HL-60 (cell line): ENCODE measurements at regions not wholly inside any gene's neighbourhood (a gene's known extent, or its start where the extent isn't known, plus 50 kb on each side); places are given as distances from the start of the nearest gene placed in this dataset.
"Not testable (repeated sequence)": the region's sequence is repeated elsewhere in the genome, so short reads cannot be mapped to it uniquely, and the experiment has no call there.

Experiments
- DNase-seq, 2 experiments: peaks; one replicate each; pipeline ENCODE4 v3.0.0-alpha.2; 2010 to 2020; ENCODE audit warnings: low read depth in 1 of 2, low spot score in 1 of 2
- H3K27ac ChIP-seq: fragments of 250-450 bp; sonication (Bioruptor Pico); replicated peaks from 2 replicates; pipeline ENCODE4 v1.5.1; 2020; ENCODE audit warnings: mild to moderate bottlenecking, moderate library complexity
- H3K27me3 ChIP-seq: fragments of 250-450 bp; sonication (Bioruptor Pico); 2 replicates; pipeline ENCODE4 v1.5.1; 2021; ENCODE audit warnings: mild to moderate bottlenecking, moderate library complexity; ENCODE audit not compliant: insufficient read depth, poor library complexity, severe bottlenecking
- H3K4me3 ChIP-seq: replicated peaks from 2 replicates; pipeline ENCODE4 v1.5.1; 2011; ENCODE audit warnings: mild to moderate bottlenecking, control low read depth, low read length; ENCODE audit not compliant: insufficient read depth
- CTCF ChIP-seq: IDR thresholded peaks from one replicate; pipeline ENCODE4 v1.5.1; 2011; ENCODE audit warnings: low read length, control low read depth, inconsistent platforms; ENCODE audit not compliant: insufficient read depth
- GABPA ChIP-seq: IDR thresholded peaks from 2 replicates; pipeline ENCODE4 v1.6.1; 2012; ENCODE audit warnings: low read depth
- POLR2AphosphoS5 ChIP-seq: IDR thresholded peaks from 2 replicates; pipeline ENCODE4 v1.6.1; 2012; ENCODE audit warnings: low read depth
- REST ChIP-seq: IDR thresholded peaks from 2 replicates; pipeline ENCODE4 v1.6.1; 2012; ENCODE audit warnings: low read depth; ENCODE audit not compliant: insufficient replicate concordance
- SPI1 ChIP-seq: IDR thresholded peaks from 2 replicates; pipeline ENCODE4 v1.6.1; 2012; ENCODE audit warnings: low read depth, mild to moderate bottlenecking, borderline replicate concordance

GRCh38 chr7:49613759-49614158, 159.7 kb upstream of the VWC2 start:
- TF ChIP-seq POLR2AphosphoS5 = no peak
- no peak for TF ChIP-seq SPI1
- no peak for TF ChIP-seq CTCF
- TF ChIP-seq GABPA = no peak
- no peak for TF ChIP-seq REST
- Histone ChIP-seq H3K4me3 (no peak overlapping the region), H3K27me3 (no peaks in the 10 kb centered on the region), H3K27ac (no peak overlapping the region)
- no peak for DNase-seq

- H3K4me3 ChIP-seq, DNase-seq, H3K27ac ChIP-seq, H3K27me3 ChIP-seq: not testable (repeated sequence)
Measured at GRCh38 chr7:49614974-49615373, 158.5 kb upstream of the VWC2 start.

GRCh38 chr7:49618028-49618427, 155.4 kb upstream of the VWC2 start:
- Histone ChIP-seq H3K4me3 (no peak overlapping the region), H3K27me3 (no peaks in the 10 kb centered on the region), H3K27ac (no peak overlapping the region)
- TF ChIP-seq CTCF (no peak), SPI1 (no peak), POLR2AphosphoS5 (no peak), REST (no peak), GABPA (no peak)
- no peak for DNase-seq

GRCh38 chr7:49623943-49624342, 149.5 kb upstream of the VWC2 start:
- H3K4me3 ChIP-seq = no peak overlapping the region
- H3K27ac ChIP-seq = no peak overlapping the region
- TF ChIP-seq GABPA = no peak
- TF ChIP-seq POLR2AphosphoS5 = no peak
- TF ChIP-seq CTCF = no peak
- TF ChIP-seq SPI1 = no peak
- no peak for TF ChIP-seq REST
- DNase-seq = no peak
- H3K27me3 ChIP-seq = no peaks in the 10 kb centered on the region
